ENCODE measurements at regions not wholly inside any gene's neighbourhood (a gene's known extent, or its start where the extent isn't known, plus 50 kb on each side); places are given as distances from the start of the nearest gene placed in this dataset.

DNA sequence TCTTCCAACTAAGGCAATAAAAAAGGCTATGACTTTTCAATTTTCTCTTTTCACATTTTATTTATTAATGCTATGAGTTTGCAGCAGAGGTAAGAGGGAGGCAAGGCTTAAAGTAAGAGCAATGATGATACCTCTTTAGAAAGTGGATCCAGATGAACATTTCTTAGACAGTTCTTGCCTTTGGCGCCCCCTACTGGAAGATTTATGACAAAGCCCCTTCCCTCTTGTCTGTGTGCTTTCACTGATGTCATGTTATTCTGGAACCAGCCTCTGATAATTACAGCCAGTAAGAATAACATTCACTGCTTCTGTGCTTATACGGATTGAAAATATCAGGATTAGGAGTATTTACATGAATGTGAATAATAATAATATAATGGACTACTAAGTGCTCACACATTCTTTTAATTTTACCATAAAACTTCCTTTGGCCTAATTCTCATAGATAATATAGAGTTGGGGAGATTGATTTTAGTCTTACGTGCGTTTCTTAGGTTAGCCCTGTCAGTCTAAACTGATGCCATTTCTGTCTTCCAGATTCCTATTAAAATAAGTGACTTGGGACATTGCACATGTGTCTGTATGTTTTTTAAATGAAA, 1929.9 kb upstream of the SEL1L start:
- no peaks in the 10 kb centered on the region for H3K36me3 ChIP-seq
- 50 to 54% methylated on average over 4 of the region's 4 CpGs for WGBS, 2 donors
- TF ChIP-seq CTCF (IDR thresholded peaks at IDR 0.05) (peak; percentile 29 to 59 (median 56)), POLR2AphosphoS5 (IDR thresholded peaks at IDR 0.05) (no peak)
- DNase-seq = peak in 1 of 2 donors; percentile 26
- H3K4me1 ChIP-seq = no peaks in the 10 kb centered on the region
- no peaks in the 10 kb centered on the region for H3K27me3 ChIP-seq
- no peak overlapping the region for H3K4me3 ChIP-seq
- peaks cover 0 to 13% (median 7%) of the 10 kb centered on the region in 4 donors for H3K9me3 ChIP-seq
- peak in 1 of 2 donors; percentile 43 for ATAC-seq (ENCODE audit: low FRiP score in 2 of 2)
- H3K27ac ChIP-seq = no peak overlapping the region

- Histone ChIP-seq H3K4me3 (no peak overlapping the region), H3K36me3 (no peaks in the 10 kb centered on the region), H3K4me1 (no peaks in the 10 kb centered on the region), H3K27me3 (no peaks in the 10 kb centered on the region), H3K9me3 (no peaks in the 10 kb centered on the region), H3K27ac (no peak overlapping the region)
- WGBS, 2 donors = 35 to 43% methylated on average over 3 of the region's 3 CpGs
- DNase-seq (no peak), ATAC-seq (ENCODE audit: low FRiP score in 2 of 2) (no peak)
- TF ChIP-seq POLR2AphosphoS5 (IDR thresholded peaks at IDR 0.05) (no peak), EP300 (IDR thresholded peaks at IDR 0.05) (no peak), CTCF (IDR thresholded peaks at IDR 0.05) (no peak), POLR2A (IDR thresholded peaks at IDR 0.05) (no peak)
These were observed 1934.2 kb upstream of the SEL1L start for GRCh38 chr14:83467811-83468210.

GRCh38 chr14:83470466-83470865, 1936.8 kb upstream of the SEL1L start:
- WGBS, 2 donors = 50 to 58% methylated on average over 4 of the region's 4 CpGs
- H3K27me3 ChIP-seq = no peaks in the 10 kb centered on the region
- DNase-seq (no peak), ATAC-seq (ENCODE audit: low FRiP score in 2 of 2) (no peak)
- H3K4me3 ChIP-seq = no peak overlapping the region
- no peaks in the 10 kb centered on the region for H3K4me1 ChIP-seq
- H3K9me3 ChIP-seq = no peaks in the 10 kb centered on the region
- TF ChIP-seq POLR2AphosphoS5 (IDR thresholded peaks at IDR 0.05) (no peak), CTCF (IDR thresholded peaks at IDR 0.05) (no peak), POLR2A (IDR thresholded peaks at IDR 0.05) (no peak)
- H3K36me3 ChIP-seq = no peaks in the 10 kb centered on the region
- H3K27ac ChIP-seq = no peak overlapping the region

DNA sequence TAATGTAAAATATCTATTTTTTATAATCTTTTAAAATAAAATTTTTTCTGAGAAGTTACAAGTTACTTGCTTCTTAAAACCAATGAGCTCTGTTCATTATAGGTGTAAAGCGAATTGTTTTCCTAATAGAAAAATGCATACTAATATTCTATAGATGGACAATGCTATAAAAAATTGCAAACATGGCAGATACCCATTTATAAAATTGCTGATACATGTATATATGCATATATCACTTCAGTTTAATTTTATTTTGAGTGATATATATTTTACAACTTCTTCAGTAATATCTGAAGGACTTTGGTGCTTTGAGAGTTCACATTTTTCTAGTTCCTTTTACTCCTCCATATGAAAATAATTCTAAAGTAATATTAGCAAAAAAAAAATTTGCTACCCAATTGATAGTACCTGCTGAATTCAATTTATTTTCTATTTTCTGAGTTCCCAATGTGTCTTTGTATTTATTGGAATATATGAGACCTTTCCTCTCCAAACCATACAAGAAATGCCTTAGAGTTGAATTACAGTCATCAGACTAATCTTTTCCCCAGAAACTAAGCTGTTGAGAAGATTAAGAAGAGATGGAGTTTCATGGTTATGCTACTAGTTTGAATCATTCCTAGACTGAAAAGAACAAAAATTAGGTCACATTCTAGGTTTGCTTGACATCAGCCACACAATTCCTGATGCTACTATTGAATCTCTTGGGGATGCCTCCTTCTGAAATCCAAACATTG, 1937.5 kb upstream of the SEL1L start:
- no peaks in the 10 kb centered on the region for H3K4me1 ChIP-seq
- WGBS, 2 donors = 92 to 97% methylated on average over 1 of the region's 1 CpG
- H3K4me3 ChIP-seq = no peak overlapping the region
- no peak overlapping the region for H3K27ac ChIP-seq
- H3K27me3 ChIP-seq = no peaks in the 10 kb centered on the region
- no peaks in the 10 kb centered on the region for H3K36me3 ChIP-seq
- no peaks in the 10 kb centered on the region for H3K9me3 ChIP-seq
- TF ChIP-seq CTCF (IDR thresholded peaks at IDR 0.05) = no peak
- ATAC-seq (ENCODE audit: low FRiP score in 2 of 2) = no peak
- DNase-seq = no peak

All from upper lobe of left lung (tissue), 6 donors.